MCF 10A (cell line): ENCODE measurements at regions not wholly inside any gene's neighbourhood (a gene's known extent, or its start where the extent isn't known, plus 50 kb on each side); places are given as distances from the start of the nearest gene placed in this dataset.
A peak's percentile ranks its signal among the peaks of the same experiment; 100 is the strongest.
"Not testable (repeated sequence)": the region's sequence is repeated elsewhere in the genome, so short reads cannot be mapped to it uniquely, and the experiment has no call there.

Experiments used
- BruUV-seq: library from RNA; stranded (reverse); fragments of 400-500 nt; replicated peaks from 2 replicates; lab custom pipeline; 2021; lab: Mats Ljungman, UMichigan
- CTCF ChIA-PET: fragments of 300-600 bp; sonication (Branson Sonifier 250); formaldehyde crosslinking; extraction: SDS; loops from one replicate; lab custom pipeline; 2021; ENCODE audit warnings: antibody characterized with exemption, inconsistent platforms; lab: Yijun Ruan, JAX
- POLR2A ChIA-PET: fragments of 300-600, 350-650 bp; sonication (Branson Sonifier 250); formaldehyde crosslinking; extraction: SDS; loops from one replicate; lab custom pipeline; 2020; ENCODE audit warnings: antibody characterized with exemption, inconsistent platforms; lab: Yijun Ruan, JAX
- DNase-seq: peaks from one replicate; pipeline ENCODE4 v3.0.0-alpha.2; 2018; ENCODE audit not compliant: unreplicated experiment
- H3K27ac Mint-ChIP-seq: one replicate; pipeline ENCODE4 v1.8.0; 2022; ENCODE audit warnings: mild to moderate bottlenecking, low read depth, mixed read lengths; ENCODE audit not compliant: unreplicated experiment
- H3K27me3 Mint-ChIP-seq: one replicate; pipeline ENCODE4 v1.8.0; 2022; ENCODE audit warnings: mixed read lengths; ENCODE audit not compliant: insufficient read depth, unreplicated experiment
- H3K36me3 Mint-ChIP-seq: one replicate; pipeline ENCODE4 v1.8.0; 2022; ENCODE audit warnings: mild to moderate bottlenecking, moderate library complexity, mixed read lengths; ENCODE audit not compliant: insufficient read depth, unreplicated experiment
- H3K4me1 Mint-ChIP-seq: one replicate; pipeline ENCODE4 v1.8.0; 2022; ENCODE audit warnings: mixed read lengths; ENCODE audit not compliant: insufficient read depth, unreplicated experiment
- H3K4me3 Mint-ChIP-seq: one replicate; pipeline ENCODE4 v1.8.0; 2022; ENCODE audit warnings: mild to moderate bottlenecking, moderate library complexity, mixed read lengths; ENCODE audit not compliant: unreplicated experiment
- H3K9me3 Mint-ChIP-seq: one replicate; pipeline ENCODE4 v1.8.0; 2022; ENCODE audit warnings: mixed read lengths; ENCODE audit not compliant: unreplicated experiment
- intact Hi-C: fragments of 100-400 bp; cut with micrococcal nuclease; formaldehyde crosslinking; loops from 2 replicates; pipeline ENCODE4 v1.14.1; 2022
- TF ChIP-seq, protein P1 (sequence below): fragments of 200-600 bp; IDR thresholded peaks from one replicate; pipeline ENCODE4 v1.8.0; 2022; ENCODE audit warnings: antibody characterized with exemption, mild to moderate bottlenecking; ENCODE audit not compliant: unreplicated experiment

DNA sequence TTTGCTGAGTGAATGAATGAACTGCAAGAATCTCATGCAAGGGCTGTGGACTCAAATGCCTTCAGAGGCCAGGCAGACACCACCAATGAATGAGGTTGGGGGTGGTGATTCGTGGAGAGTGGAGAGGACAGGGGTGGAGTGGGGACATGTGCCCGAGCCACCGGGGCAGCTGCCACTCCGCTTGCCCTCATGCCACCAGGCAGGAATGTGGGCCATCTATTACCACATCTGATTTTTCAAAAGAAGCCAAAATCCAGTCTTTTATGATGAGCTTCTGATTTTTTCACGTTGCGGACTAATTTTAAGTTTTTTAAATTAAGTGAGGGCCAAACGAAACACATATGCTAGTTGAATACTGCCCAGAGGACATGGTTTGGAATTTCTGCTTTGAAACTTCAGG is 67.1 kb upstream of the SMURF2 start:
- no peak overlapping the region for H3K4me3 Mint-ChIP-seq
- H3K4me1 Mint-ChIP-seq: peaks cover 16% of the 10 kb centered on the region
- no peak for DNase-seq
- CTCF ChIA-PET: no interaction called here
- POLR2A ChIA-PET: no interaction called here
- H3K27ac Mint-ChIP-seq: no peak overlapping the region
- BruUV-seq: no TSS peak
- intact Hi-C loops: no loop called here
- TF ChIP-seq, protein P1, sequence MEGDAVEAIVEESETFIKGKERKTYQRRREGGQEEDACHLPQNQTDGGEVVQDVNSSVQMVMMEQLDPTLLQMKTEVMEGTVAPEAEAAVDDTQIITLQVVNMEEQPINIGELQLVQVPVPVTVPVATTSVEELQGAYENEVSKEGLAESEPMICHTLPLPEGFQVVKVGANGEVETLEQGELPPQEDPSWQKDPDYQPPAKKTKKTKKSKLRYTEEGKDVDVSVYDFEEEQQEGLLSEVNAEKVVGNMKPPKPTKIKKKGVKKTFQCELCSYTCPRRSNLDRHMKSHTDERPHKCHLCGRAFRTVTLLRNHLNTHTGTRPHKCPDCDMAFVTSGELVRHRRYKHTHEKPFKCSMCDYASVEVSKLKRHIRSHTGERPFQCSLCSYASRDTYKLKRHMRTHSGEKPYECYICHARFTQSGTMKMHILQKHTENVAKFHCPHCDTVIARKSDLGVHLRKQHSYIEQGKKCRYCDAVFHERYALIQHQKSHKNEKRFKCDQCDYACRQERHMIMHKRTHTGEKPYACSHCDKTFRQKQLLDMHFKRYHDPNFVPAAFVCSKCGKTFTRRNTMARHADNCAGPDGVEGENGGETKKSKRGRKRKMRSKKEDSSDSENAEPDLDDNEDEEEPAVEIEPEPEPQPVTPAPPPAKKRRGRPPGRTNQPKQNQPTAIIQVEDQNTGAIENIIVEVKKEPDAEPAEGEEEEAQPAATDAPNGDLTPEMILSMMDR: no peak
- no peaks in the 10 kb centered on the region for H3K9me3 Mint-ChIP-seq
- no peaks in the 10 kb centered on the region for H3K36me3 Mint-ChIP-seq
- no peaks in the 10 kb centered on the region for H3K27me3 Mint-ChIP-seq

DNA sequence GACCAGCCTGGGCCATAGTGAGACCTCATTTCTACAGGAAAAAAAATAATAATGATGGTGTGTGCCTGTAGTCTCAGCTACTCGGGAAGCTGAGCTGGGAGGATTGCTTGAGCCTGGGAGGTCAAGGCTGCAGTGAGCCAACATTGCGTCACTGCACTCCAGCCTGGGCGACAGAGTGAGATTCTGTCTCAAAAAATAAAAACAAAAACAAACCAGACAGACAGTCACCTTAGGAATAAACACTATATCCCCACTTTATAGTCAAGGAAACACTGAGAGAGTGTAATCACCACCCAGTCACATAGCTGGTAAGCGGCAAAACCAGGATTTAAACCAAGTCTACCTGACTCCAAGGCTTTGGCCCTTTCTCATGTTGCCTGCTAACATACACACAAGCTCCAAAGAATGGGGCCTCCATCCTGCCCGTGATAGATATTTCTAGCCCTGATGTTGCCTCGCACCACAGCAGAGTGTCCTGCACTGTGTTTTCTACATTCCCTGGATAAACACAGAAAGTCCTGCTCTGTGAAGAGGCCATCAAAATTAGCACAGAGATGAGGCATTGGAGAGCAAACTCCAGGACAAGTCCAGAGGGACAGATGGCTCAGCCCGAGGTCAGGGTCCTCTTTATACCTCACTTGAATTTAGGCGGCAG is 66.1 kb upstream of the SMURF2 start:
- no peak for DNase-seq
- Mint-ChIP-seq H3K27me3 (no peaks in the 10 kb centered on the region), H3K4me3 (no peak overlapping the region), H3K4me1 (peaks cover 16% of the 10 kb centered on the region), H3K27ac (no peak overlapping the region), H3K9me3 (no peaks in the 10 kb centered on the region), H3K36me3 (no peaks in the 10 kb centered on the region)
- TF ChIP-seq, protein P1: no peak
- intact Hi-C loops: no loop called here
- ChIA-PET CTCF (interaction anchor here (0.6 kb wide), 1 partner anchor 758 kb away, joined by 3 read pairs; no protein-coding TSS in a partner anchor), POLR2A (no interaction called here)
- BruUV-seq: no TSS peak

GRCh38 chr17:64726025-64726424 is 63.9 kb upstream of the SMURF2 start:
- H3K4me3 Mint-ChIP-seq, H3K27ac Mint-ChIP-seq, POLR2A ChIA-PET, H3K27me3 Mint-ChIP-seq, CTCF ChIA-PET, DNase-seq, H3K36me3 Mint-ChIP-seq, H3K9me3 Mint-ChIP-seq, BruUV-seq, intact Hi-C loops: not testable (repeated sequence)
- peaks cover 12% of the 10 kb centered on the region for H3K4me1 Mint-ChIP-seq

DNA sequence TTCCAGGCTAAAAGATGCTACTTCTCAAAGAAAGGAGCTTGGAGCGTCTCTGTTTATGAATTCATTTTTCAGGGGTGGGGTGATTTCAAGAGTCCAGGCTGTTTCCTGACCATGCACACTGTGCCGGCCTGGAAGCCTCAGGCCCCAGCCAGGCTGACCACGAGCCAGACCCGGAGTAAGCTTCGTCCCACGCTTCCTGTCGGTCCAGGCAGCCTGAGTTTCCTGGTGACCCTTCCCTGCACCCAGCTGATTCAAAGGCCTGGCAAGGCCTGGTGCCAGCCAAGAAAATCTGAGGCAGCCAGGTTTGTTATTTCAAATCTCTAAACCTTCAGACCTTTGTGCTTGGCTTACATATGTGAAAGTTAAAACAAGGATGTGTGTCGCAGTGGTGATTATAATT is 62.1 kb upstream of the SMURF2 start:
- H3K4me3 Mint-ChIP-seq, H3K4me1 Mint-ChIP-seq, H3K36me3 Mint-ChIP-seq, intact Hi-C loops, CTCF ChIA-PET, H3K27me3 Mint-ChIP-seq, H3K9me3 Mint-ChIP-seq, POLR2A ChIA-PET, BruUV-seq: not testable (repeated sequence)
- DNase-seq: peak; percentile 47
- peak overlapping the region; percentile 63 for H3K27ac Mint-ChIP-seq

DNA sequence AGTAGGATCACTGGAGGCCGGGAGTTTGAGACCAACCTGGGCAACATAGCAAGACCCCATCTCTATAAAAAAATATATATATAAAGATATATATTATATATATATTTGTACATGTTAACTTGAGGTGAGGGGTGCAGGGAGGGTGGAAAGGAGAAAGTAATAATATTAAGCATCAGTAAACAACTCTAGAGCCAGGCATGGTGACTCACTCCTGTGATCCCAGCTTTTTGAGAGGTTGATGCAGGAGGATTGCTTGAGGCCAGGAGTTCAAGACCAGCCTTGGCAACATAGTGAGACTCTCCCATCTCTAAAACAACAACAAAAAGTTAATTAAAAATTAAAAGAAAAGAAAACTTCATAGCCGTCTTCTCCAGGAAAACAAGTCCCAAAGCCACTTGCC is 61.7 kb upstream of the SMURF2 start:
- Mint-ChIP-seq H3K9me3 (no peaks in the 10 kb centered on the region), H3K4me1 (peaks cover 6% of the 10 kb centered on the region), H3K36me3 (no peaks in the 10 kb centered on the region), H3K27ac (no peak overlapping the region), H3K27me3 (no peaks in the 10 kb centered on the region), H3K4me3 (no peak overlapping the region)
- no TSS peak for BruUV-seq
- DNase-seq: no peak
- TF ChIP-seq, protein P1: no peak
- POLR2A ChIA-PET: no interaction called here
- CTCF ChIA-PET: interaction anchor here (0.7 kb wide), 2 partner anchors 21 to 54 kb away, joined by 3 to 4 read pairs; no protein-coding TSS in a partner anchor
- intact Hi-C loops: no loop called here

GRCh38 chr17:64721556-64721955 is 59.4 kb upstream of the SMURF2 start:
- H3K27me3 Mint-ChIP-seq, DNase-seq, H3K4me3 Mint-ChIP-seq, H3K9me3 Mint-ChIP-seq, BruUV-seq, CTCF ChIA-PET, POLR2A ChIA-PET, H3K4me1 Mint-ChIP-seq, intact Hi-C loops, H3K36me3 Mint-ChIP-seq, H3K27ac Mint-ChIP-seq: not testable (repeated sequence)

DNA sequence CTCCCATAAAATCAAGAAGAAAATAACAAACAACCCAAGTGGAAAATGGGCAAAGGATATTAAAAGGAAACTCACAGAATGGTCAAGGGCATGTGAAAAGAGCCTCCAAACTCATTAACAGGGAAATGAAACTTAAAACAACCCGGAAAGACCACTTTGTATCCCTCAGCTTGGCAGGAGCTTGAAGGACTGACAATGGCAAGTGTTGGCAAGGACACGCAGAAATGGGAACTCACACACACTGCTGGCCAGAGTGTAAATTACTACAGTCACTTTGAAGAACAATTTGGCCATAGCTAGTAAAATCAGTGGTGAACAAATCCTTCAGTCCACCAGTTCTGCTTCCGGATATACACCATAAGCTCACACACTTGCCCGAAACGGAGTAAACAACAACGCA is 58.1 kb upstream of the SMURF2 start:
- H3K4me3 Mint-ChIP-seq, H3K36me3 Mint-ChIP-seq, H3K27me3 Mint-ChIP-seq, H3K9me3 Mint-ChIP-seq, H3K4me1 Mint-ChIP-seq, DNase-seq, POLR2A ChIA-PET, BruUV-seq, H3K27ac Mint-ChIP-seq, intact Hi-C loops: not testable (repeated sequence)
- CTCF ChIA-PET: interaction anchor here (1.1 kb wide), 1 partner anchor 19 kb away, joined by 4 read pairs; no protein-coding TSS in a partner anchor
